WTC11 (cell line): ENCODE measurements at regions not wholly inside any gene's neighbourhood (a gene's known extent, or its start where the extent isn't known, plus 50 kb on each side); places are given as distances from the start of the nearest gene placed in this dataset.

ENCODE experiments used
- ATAC-seq: fragments of 200-7000 bp; cut with Tn5 transposase; 2 replicates; pipeline ENCODE4 v1.10.0; 2021; ENCODE audit warnings: mild to moderate bottlenecking, moderate library complexity
- CTCF ChIA-PET: fragments of 300-600 bp; sonication (Branson Sonifier 250); formaldehyde crosslinking; loops from one replicate; lab custom pipeline; 2021; ENCODE audit warnings: antibody characterized with exemption; lab: Charles Lee
- POLR2A ChIA-PET: fragments of 350-600 bp; sonication (Branson Sonifier 250); formaldehyde crosslinking; loops from one replicate; lab custom pipeline; 2021; ENCODE audit warnings: antibody characterized with exemption; lab: Charles Lee
- DNase-seq: peaks from one replicate; pipeline ENCODE4 v3.0.0; 2021; ENCODE audit warnings: low spot score
- H3K27ac Mint-ChIP-seq: 2 replicates; pipeline ENCODE4 v1.8.0; 2021; ENCODE audit warnings: mixed read lengths
- H3K27me3 Mint-ChIP-seq: 2 replicates; pipeline ENCODE4 v1.8.0; 2021; ENCODE audit warnings: low read depth, mild to moderate bottlenecking, moderate library complexity, mixed read lengths
- H3K36me3 Mint-ChIP-seq: 2 replicates; pipeline ENCODE4 v1.8.0; 2021; ENCODE audit warnings: mixed read lengths
- H3K4me1 Mint-ChIP-seq: 2 replicates; pipeline ENCODE4 v1.8.0; 2022; ENCODE audit warnings: mixed read lengths
- H3K4me3 Mint-ChIP-seq: 2 replicates; pipeline ENCODE4 v1.8.0; 2021; ENCODE audit warnings: mild to moderate bottlenecking, moderate library complexity, mixed read lengths
- H3K9me3 Mint-ChIP-seq: 2 replicates; pipeline ENCODE4 v1.8.0; 2021; ENCODE audit warnings: mixed read lengths
- ATF2 ChIP-seq: sonication (generic); formaldehyde crosslinking; IDR thresholded peaks from 2 replicates; pipeline ENCODE4 v1.8.1; 2022; ENCODE audit warnings: low read depth, missing genetic modification reagents, borderline replicate concordance
- ATF3 ChIP-seq: sonication (generic); formaldehyde crosslinking; conservative IDR thresholded peaks from 2 replicates; pipeline ENCODE4 v1.8.1; 2022; ENCODE audit warnings: mild to moderate bottlenecking, missing genetic modification reagents
- ATF6 ChIP-seq: sonication (generic); formaldehyde crosslinking; IDR thresholded peaks from 2 replicates; pipeline ENCODE4 v1.8.1; 2023; ENCODE audit warnings: mild to moderate bottlenecking, missing genetic modification reagents
- CDX4 ChIP-seq: fragments of 250-450 bp; sonication (Bioruptor Pico); IDR thresholded peaks from 2 replicates; pipeline ENCODE4 v1.9.0; 2021; ENCODE audit warnings: moderate library complexity, mild to moderate bottlenecking, inconsistent platforms, borderline replicate concordance
- FOXK1 ChIP-seq: sonication (generic); formaldehyde crosslinking; IDR thresholded peaks from 2 replicates; pipeline ENCODE4 v1.8.0; 2022; ENCODE audit warnings: mild to moderate bottlenecking, moderate library complexity, missing genetic modification reagents
- GABPB1 ChIP-seq: sonication (generic); formaldehyde crosslinking; IDR thresholded peaks from 2 replicates; pipeline ENCODE4 v1.8.1; 2023; ENCODE audit warnings: mild to moderate bottlenecking, missing genetic modification reagents
- JUN ChIP-seq: sonication (generic); formaldehyde crosslinking; IDR thresholded peaks from 2 replicates; pipeline ENCODE4 v1.8.0; 2023; ENCODE audit warnings: mild to moderate bottlenecking, missing genetic modification reagents
- MYBL2 ChIP-seq: sonication (generic); formaldehyde crosslinking; IDR thresholded peaks from 2 replicates; pipeline ENCODE4 v1.8.1; 2023; ENCODE audit warnings: mild to moderate bottlenecking, moderate library complexity, missing genetic modification reagents
- NFE2L1 ChIP-seq: sonication (generic); formaldehyde crosslinking; IDR thresholded peaks from 2 replicates; pipeline ENCODE4 v1.8.1; 2023; ENCODE audit warnings: missing genetic modification reagents
- NR3C1 ChIP-seq: sonication (generic); formaldehyde crosslinking; conservative IDR thresholded peaks from 2 replicates; pipeline ENCODE4 v1.8.1; 2023; ENCODE audit warnings: low read depth, mild to moderate bottlenecking, missing genetic modification reagents
- OVOL2 ChIP-seq: fragments of 250-450 bp; sonication (Bioruptor Pico); IDR thresholded peaks from 2 replicates; pipeline ENCODE4 v1.9.0; 2021; ENCODE audit warnings: mild to moderate bottlenecking, borderline replicate concordance
- PRDM15 ChIP-seq: sonication (generic); formaldehyde crosslinking; IDR thresholded peaks from 2 replicates; pipeline ENCODE4 v1.8.0; 2022; ENCODE audit warnings: missing genetic modification reagents
- SOX15 ChIP-seq: fragments of 250-450 bp; sonication (Bioruptor Pico); IDR thresholded peaks from 2 replicates; pipeline ENCODE4 v1.9.0; 2021; ENCODE audit warnings: mild to moderate bottlenecking
- SP1 ChIP-seq: sonication (generic); formaldehyde crosslinking; conservative IDR thresholded peaks from 2 replicates; pipeline ENCODE4 v1.8.1; 2022; ENCODE audit warnings: missing genetic modification reagents
- STAT6 ChIP-seq: sonication (generic); formaldehyde crosslinking; conservative IDR thresholded peaks from 2 replicates; pipeline ENCODE4 v1.8.1; 2023; ENCODE audit warnings: mild to moderate bottlenecking, low read depth, missing genetic modification reagents, moderate library complexity
- TP53 ChIP-seq: sonication (generic); formaldehyde crosslinking; IDR thresholded peaks from 2 replicates; pipeline ENCODE4 v1.8.1; 2023; ENCODE audit warnings: mild to moderate bottlenecking, missing genetic modification reagents
- ZBTB43 ChIP-seq: sonication (generic); formaldehyde crosslinking; IDR thresholded peaks from 2 replicates; pipeline ENCODE4 v1.8.1; 2023; ENCODE audit warnings: mild to moderate bottlenecking, missing genetic modification reagents

- H3K4me3 Mint-ChIP-seq: no peak overlapping the region
Measured at GRCh38 chr13:83178008-83178407, 704.3 kb downstream of the SLITRK1 start.

More at GRCh38 chr13:83178008-83178407, 704.3 kb downstream of the SLITRK1 start:
- Mint-ChIP-seq H3K27ac (no peak overlapping the region), H3K27me3 (no peaks in the 10 kb centered on the region), H3K9me3 (0 out of 2 replicates have a peak, but pooled peaks cover 3% of the 10 kb centered on the region), H3K4me1 (no peaks in the 10 kb centered on the region), H3K36me3 (no peaks in the 10 kb centered on the region)
- no peak for ATAC-seq
- ChIA-PET POLR2A (no interaction called here), CTCF (no interaction called here)
- no peak for DNase-seq
- TF ChIP-seq SP1 (CRISPR knock-in tag) (no peak), CDX4 (CRISPR knock-in tag) (no peak), SOX15 (CRISPR knock-in tag) (no peak), STAT6 (CRISPR knock-in tag) (no peak), ATF2 (CRISPR knock-in tag) (no peak), NFE2L1 (no peak), ATF3 (no peak), PRDM15 (CRISPR knock-in tag) (no peak), NR3C1 (CRISPR knock-in tag) (no peak), ATF6 (no peak), OVOL2 (CRISPR knock-in tag) (no peak), ZBTB43 (CRISPR knock-in tag) (no peak), TP53 (no peak), JUN (no peak), MYBL2 (CRISPR knock-in tag) (no peak), GABPB1 (CRISPR knock-in tag) (no peak), FOXK1 (no peak)
